ENCODE measurements at regions not wholly inside any gene's neighbourhood (a gene's known extent, or its start where the extent isn't known, plus 50 kb on each side); places are given as distances from the start of the nearest gene placed in this dataset.

GRCh38 chr5:82766206-82766605 is 311.0 kb downstream of the TMEM167A start:
- no peak overlapping the region for H3K4me3 ChIP-seq (ENCODE audit: low read length)

GRCh38 chr5:82765765-82766164 is 311.4 kb downstream of the TMEM167A start:
- H3K4me3 ChIP-seq (ENCODE audit: low read length) = no peak overlapping the region
- TF ChIP-seq CTCF (conservative IDR thresholded peaks at IDR 0.05; ENCODE audit: low read depth, low read length) = no peak
- DNase-seq (ENCODE audit: low read depth) = no peak

More at GRCh38 chr5:82766206-82766605, 311.0 kb downstream of the TMEM167A start:
- TF ChIP-seq CTCF (conservative IDR thresholded peaks at IDR 0.05; ENCODE audit: low read depth, low read length) = no peak
- DNase-seq (ENCODE audit: low read depth) = no peak

GRCh38 chr5:82760856-82761255 is 316.3 kb downstream of the TMEM167A start:
- H3K4me3 ChIP-seq (ENCODE audit: low read length) = no peak overlapping the region
- no peak for DNase-seq (ENCODE audit: low read depth)
- no peak for TF ChIP-seq CTCF (conservative IDR thresholded peaks at IDR 0.05; ENCODE audit: low read depth, low read length)

GRCh38 chr5:82758881-82759280 is 318.3 kb downstream of the TMEM167A start:
- DNase-seq (ENCODE audit: low read depth) = no peak
- H3K4me3 ChIP-seq (ENCODE audit: low read length) = no peak overlapping the region
- TF ChIP-seq CTCF (conservative IDR thresholded peaks at IDR 0.05; ENCODE audit: low read depth, low read length) = no peak

- DNase-seq (ENCODE audit: low read depth) = no peak
- H3K4me3 ChIP-seq (ENCODE audit: low read length) = no peak overlapping the region
- TF ChIP-seq CTCF (conservative IDR thresholded peaks at IDR 0.05; ENCODE audit: low read depth, low read length) = no peak
Measured at GRCh38 chr5:82754759-82755158, 322.4 kb downstream of the TMEM167A start.

GRCh38 chr5:82754036-82754746 is 323.0 kb downstream of the TMEM167A start:
- TF ChIP-seq CTCF (conservative IDR thresholded peaks at IDR 0.05; ENCODE audit: low read depth, low read length) = no peak
- H3K4me3 ChIP-seq (ENCODE audit: low read length) = no peak overlapping the region
- DNase-seq (ENCODE audit: low read depth) = no peak

- no peak overlapping the region for H3K4me3 ChIP-seq (ENCODE audit: low read length)
- DNase-seq (ENCODE audit: low read depth) = no peak
- no peak for TF ChIP-seq CTCF (conservative IDR thresholded peaks at IDR 0.05; ENCODE audit: low read depth, low read length)
Measured at GRCh38 chr5:82753374-82753773, 323.8 kb downstream of the TMEM167A start.

Data from retinal pigment epithelial cell (primary cell).